Adrenal gland (tissue), 9 donors: ENCODE measurements at regions not wholly inside any gene's neighbourhood (a gene's known extent, or its start where the extent isn't known, plus 50 kb on each side); places are given as distances from the start of the nearest gene placed in this dataset.

ENCODE experiments used
- DNase-seq, 7 donors: peaks; one replicate each; pipeline ENCODE4 v3.0.0-alpha.2; 2019 to 2020
- H3K27ac ChIP-seq, 5 donors: fragments of 200-600 bp; sonication (generic) in 4 of 5; 1 replicate in 3 of 5; 2 replicates in 2 of 5; pipeline versions ENCODE4 v1.5.1 to v1.8.0; 2016 to 2020; ENCODE audit warnings: mild to moderate bottlenecking in 1 of 5
- H3K27me3 ChIP-seq: fragments of 200-600 bp; 2 replicates; pipeline ENCODE4 v1.8.0; 2021
- H3K36me3 ChIP-seq, 2 donors: fragments of 200-600 bp; replicated peaks in 1 of 2; 1 replicate in 1 of 2; 2 replicates in 1 of 2; pipeline versions ENCODE4 v1.5.1 to v1.8.0; 2018 to 2022
- H3K4me1 ChIP-seq, 2 donors: fragments of 200-600 bp; replicated peaks in 1 of 2; 1 replicate in 1 of 2; 2 replicates in 1 of 2; pipeline versions ENCODE4 v1.5.1 to v1.8.0; 2018 to 2021
- H3K4me3 ChIP-seq, 4 donors: fragments of 200-600 bp; sonication (generic) in 3 of 4; one replicate each; pipeline ENCODE4 v1.5.1; 2016 to 2018
- H3K9me3 ChIP-seq, 3 donors: fragments of 200-600 bp; sonication (generic) in 1 of 3; replicated peaks in 1 of 3; 1 replicate in 2 of 3; 2 replicates in 1 of 3; pipeline versions ENCODE4 v1.5.1 to v1.8.0; 2016 to 2021
- CTCF ChIP-seq, 6 experiments: fragments of 450-650 bp in 4 of 6; fragments of 200-600 bp in 2 of 6; sonication (generic) in 1 of 6; IDR thresholded peaks; 1 replicate in 5 of 6; 2 replicates in 1 of 6; pipeline versions ENCODE4 v1.5.1 to v1.8.0; 2016 to 2021; ENCODE audit warnings: antibody characterized with exemption in 6 of 6, mild to moderate bottlenecking in 2 of 6, moderate library complexity in 1 of 6
- POLR2A ChIP-seq, 2 donors: fragments of 450-650 bp; IDR thresholded peaks; one replicate each; pipeline ENCODE4 v1.6.1; 2017; ENCODE audit warnings: antibody characterized with exemption in 2 of 2, mild to moderate bottlenecking in 2 of 2, moderate library complexity in 1 of 2
- WGBS, 4 donors: extraction: QIAGEN DNeasy Blood & Tissue Kit in 2 of 4; methylation state at CpG; one replicate each; pipeline versions ENCODE4 v1.1.5 to v1.1.7; 2013 to 2017; 5-methylcytosine and 5-hydroxymethylcytosine counted together
- intact Hi-C, 2 donors: fragments of 100-400 bp; cut with DNase I; formaldehyde crosslinking; loops; one replicate each; pipeline versions ENCODE4 v1.14.1 to v1.15.0; 2022 to 2023
- donor health status: healthy with polysubstance abuse.
- donor health status: Bipolar disorder and iron deficiency.
- donor health status: DM: yes; HTN: yes; CAD: no.
- donor health status: DM: no; HTN: no; CAD: no.
- donor health status: DM: no; HTN: no; CAD: no.

DNA sequence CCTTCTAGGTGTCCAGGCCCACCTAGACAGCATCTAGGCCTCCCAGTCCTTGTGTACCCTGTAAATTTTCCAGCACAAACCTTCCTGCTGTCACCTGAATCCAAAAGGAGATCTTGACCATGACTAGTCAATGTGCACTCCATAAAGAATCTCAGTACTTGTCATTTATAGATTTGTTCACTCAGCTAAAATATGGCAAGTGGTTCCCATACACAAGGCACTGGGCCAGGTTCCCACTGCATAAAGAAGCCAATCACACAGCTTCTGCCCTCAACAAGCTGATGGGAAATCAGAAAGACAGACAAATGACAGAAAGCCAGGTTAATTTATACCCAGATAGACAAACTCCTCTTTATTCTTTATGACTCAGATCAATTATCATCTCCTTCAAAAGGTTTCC, 526.8 kb downstream of the CD83 start:
- intact Hi-C loops, result no loop called here
- TF ChIP-seq CTCF (IDR thresholded peaks at IDR 0.05), result no peak

DNA sequence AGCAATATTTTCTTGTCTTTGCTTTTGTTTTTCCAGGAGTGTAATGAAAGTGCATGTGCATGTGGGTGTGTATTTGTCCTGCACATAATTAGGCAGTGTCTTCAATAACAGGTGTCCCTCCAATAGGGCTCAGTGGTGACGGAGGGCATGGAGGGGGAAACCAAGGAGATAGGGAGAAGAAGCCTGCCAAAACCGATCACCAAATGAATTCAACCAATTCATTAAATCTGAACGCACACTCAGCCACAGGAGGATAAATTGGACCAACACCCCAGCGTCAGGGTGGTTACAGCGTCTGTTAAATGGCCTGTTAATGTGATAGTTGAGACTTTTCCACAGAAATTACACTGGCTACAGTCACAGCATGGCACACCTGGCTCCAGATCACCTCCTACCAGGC, 527.6 kb downstream of the CD83 start:
- TF ChIP-seq CTCF (IDR thresholded peaks at IDR 0.05), result no peak
- TF ChIP-seq POLR2A (IDR thresholded peaks at IDR 0.05), result no peak
- Histone ChIP-seq H3K27me3 (no peaks in the 10 kb centered on the region), H3K36me3 (no peaks in the 10 kb centered on the region), H3K4me1 (no peaks in the 10 kb centered on the region), H3K27ac (no peak overlapping the region), H3K9me3 (no peaks in the 10 kb centered on the region), H3K4me3 (no peak overlapping the region)
- intact Hi-C loops, result no loop called here
- no peak for DNase-seq
- WGBS, 4 donors, result 69 to 78% (median 76%) methylated on average over 5 of the region's 5 CpGs

More for the DNA sequence above, 526.8 kb downstream of the CD83 start:
- Histone ChIP-seq H3K9me3 (no peaks in the 10 kb centered on the region), H3K4me1 (peaks cover 0 to under 1% of the 10 kb centered on the region in 2 donors), H3K27me3 (no peaks in the 10 kb centered on the region), H3K4me3 (no peak overlapping the region), H3K27ac (no peak overlapping the region), H3K36me3 (no peaks in the 10 kb centered on the region)
- DNase-seq, result no peak

GRCh38 chr6:14645841-14646240, 528.3 kb downstream of the CD83 start:
- no peaks in the 10 kb centered on the region for H3K9me3 ChIP-seq
- WGBS, 4 donors, result 84 to 100% (median 99%) methylated on average over 3 of the region's 3 CpGs
- H3K27ac ChIP-seq, result no peak overlapping the region

DNA sequence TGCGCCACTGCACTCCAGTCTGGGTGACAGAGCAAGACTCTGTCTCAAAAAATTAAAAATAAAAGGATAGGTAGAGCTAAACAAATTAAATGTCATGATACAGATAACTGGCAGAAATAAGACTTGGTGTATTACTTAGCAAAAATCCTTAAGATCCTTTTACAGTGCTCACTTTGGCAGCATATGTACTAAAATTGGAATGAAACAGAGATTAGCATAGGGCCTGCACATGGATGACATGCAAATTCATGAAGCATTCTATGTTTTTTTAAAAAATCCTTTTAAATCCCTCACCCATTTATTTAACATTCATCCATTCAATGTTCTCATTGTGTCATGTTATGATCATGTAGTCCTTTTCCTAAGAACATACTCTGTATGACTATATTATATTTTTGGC, 528.8 kb downstream of the CD83 start:
- WGBS, 4 donors, result 98 to 100% (median 100%) methylated on average over 1 of the region's 1 CpG
- Histone ChIP-seq H3K27ac (no peak overlapping the region), H3K4me1 (no peaks in the 10 kb centered on the region), H3K4me3 (no peak overlapping the region), H3K36me3 (no peaks in the 10 kb centered on the region), H3K27me3 (no peaks in the 10 kb centered on the region), H3K9me3 (no peaks in the 10 kb centered on the region)
- no peak for DNase-seq
- intact Hi-C loops, result no loop called here
- TF ChIP-seq POLR2A (IDR thresholded peaks at IDR 0.05), result no peak
- TF ChIP-seq CTCF (IDR thresholded peaks at IDR 0.05), result no peak

More at GRCh38 chr6:14645841-14646240, 528.3 kb downstream of the CD83 start:
- no peaks in the 10 kb centered on the region for H3K27me3 ChIP-seq
- DNase-seq, result no peak
- no peaks in the 10 kb centered on the region for H3K36me3 ChIP-seq
- intact Hi-C loops, result no loop called here
- no peak overlapping the region for H3K4me3 ChIP-seq
- H3K4me1 ChIP-seq, result no peaks in the 10 kb centered on the region
- TF ChIP-seq POLR2A (IDR thresholded peaks at IDR 0.05) (no peak), CTCF (IDR thresholded peaks at IDR 0.05) (no peak)
